NCI-H460 (cell line): ENCODE measurements at regions not wholly inside any gene's neighbourhood (a gene's known extent, or its start where the extent isn't known, plus 50 kb on each side); places are given as distances from the start of the nearest gene placed in this dataset.
"Not testable (repeated sequence)": the region's sequence is repeated elsewhere in the genome, so short reads cannot be mapped to it uniquely, and the experiment has no call there.

Experiments
- DNase-seq: peaks from one replicate; pipeline ENCODE4 v3.0.0-alpha.2; 2016; ENCODE audit warnings: low read depth; ENCODE audit errors: extremely low read depth

DNA sequence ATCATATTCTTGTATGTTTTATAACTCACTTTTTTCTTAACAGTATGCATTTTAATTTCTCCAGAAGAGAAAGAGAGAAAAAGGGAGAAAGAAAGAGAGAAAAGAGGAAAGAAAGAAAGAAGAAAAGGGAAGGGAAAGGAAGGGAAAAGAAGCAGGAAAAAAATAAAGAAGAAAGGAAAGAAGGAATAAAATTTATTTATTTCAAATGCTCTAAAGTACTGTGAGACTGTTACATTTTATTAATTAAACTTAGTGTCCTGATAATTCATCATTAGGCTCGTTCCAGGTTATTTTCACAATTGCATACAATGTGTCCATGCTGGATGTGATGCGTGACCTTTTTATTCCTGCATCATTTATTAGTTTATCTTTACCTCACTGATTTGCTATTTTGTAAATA lies 1023.4 kb upstream of the KLHL29 start:
- DNase-seq = no peak

DNA sequence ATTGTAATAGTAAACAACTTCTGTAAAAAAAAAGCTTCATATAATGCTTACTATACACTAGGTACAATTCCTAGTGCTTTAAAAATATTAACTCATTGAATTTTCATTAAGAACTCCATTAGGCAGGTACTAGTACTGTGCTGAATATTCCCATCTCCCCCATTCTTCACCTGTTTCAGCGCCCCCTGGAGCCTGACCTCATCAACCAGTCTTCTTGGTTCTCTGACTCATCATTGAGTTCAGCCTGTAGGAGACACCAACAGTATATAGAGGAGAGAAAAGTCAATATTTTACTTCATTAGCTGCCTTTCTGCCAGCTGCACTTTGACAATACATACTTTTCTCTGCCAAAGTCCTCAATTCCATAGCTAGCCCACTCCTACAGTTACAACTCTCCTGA lies 1009.9 kb upstream of the KLHL29 start:
- no peak for DNase-seq

DNA sequence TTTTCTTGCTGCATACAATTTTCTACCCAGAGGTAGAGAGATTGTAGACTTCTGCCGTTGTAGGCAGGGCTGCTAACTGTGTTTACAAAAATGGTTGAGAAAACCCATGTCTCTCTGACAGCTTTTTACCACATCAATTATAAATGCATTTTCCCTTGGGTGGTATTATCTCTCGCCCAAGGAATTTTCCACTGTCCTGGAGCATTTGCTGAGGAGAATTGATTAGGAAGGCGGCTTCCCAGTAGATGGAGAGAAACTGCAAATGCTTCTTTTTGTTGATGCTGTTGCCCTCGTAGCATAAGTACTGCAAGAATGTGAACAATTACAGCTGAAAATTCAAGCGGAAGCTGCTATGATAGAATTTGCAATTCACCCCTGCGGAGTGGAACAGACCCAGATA lies 1007.7 kb upstream of the KLHL29 start:
- no peak for DNase-seq

DNA sequence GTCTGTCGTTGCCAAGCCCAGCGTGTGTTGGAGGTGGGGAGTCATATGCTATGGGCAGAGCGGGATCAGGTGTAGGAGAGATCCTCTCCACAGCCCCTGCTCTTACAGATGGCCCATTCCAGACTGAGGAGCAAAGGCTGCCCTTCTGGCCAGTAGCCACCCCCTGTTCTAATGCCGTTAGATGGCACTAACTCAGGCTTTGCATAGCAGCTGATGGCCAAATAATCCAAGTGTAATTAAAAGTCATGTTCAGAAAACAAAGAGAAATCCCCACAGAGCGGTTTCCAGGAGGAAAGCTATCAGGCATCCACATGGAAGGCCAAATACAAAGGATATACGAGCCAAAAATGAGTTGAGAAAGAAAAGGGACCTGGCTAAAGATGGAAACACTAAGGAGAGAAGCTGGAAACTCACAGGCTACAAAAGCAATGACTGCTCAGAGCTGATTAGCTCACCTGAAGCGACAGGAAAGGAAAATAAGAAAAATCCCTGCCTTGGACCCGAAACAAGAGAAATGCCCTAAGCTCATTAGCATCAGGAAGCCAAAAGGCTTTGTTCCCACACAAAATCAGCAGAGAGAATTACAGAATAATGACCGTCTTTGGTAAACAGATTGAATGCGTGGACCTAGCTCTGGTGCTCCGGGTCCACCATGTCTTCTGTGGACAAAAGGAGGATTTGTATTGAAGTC lies 1002.4 kb upstream of the KLHL29 start:
- DNase-seq = no peak

DNA sequence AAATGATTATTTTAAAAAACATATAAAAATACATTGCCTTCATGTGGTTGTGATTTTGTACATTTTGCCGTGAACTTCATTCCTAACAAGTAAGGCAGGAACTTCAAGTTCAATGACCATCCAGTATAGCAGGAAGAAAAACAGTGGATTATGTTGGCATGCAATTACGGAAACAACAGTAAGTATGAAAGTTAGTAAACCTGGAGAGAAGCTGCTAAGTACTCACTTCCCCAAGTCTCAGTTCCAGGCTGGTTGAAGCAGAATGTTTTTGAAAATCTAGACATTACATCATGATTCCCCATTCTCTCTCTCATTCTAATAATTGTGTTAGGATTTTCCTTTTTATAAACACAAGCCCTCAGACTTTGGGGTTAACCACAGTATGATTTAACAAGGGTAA lies 987.1 kb upstream of the KLHL29 start:
- no peak for DNase-seq

DNA sequence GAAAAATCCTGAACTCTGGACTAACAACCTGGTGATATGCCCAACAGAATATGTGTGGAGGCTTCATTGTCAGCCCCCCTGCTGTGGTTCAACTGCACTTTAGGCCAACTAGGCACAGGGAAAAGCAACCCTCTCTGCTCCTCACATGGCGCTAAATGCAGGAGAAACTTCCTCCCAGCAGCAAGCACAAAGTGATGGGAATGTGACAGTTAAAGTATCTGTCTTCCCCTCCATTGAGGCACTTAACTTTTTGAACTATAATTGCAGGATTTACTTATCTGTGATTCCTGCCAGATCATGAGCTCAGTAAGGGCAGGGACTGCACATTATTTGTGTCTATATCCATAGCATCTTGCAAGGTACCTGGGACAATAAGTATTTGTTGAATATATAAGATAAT lies 981.2 kb upstream of the KLHL29 start:
- no peak for DNase-seq

DNA sequence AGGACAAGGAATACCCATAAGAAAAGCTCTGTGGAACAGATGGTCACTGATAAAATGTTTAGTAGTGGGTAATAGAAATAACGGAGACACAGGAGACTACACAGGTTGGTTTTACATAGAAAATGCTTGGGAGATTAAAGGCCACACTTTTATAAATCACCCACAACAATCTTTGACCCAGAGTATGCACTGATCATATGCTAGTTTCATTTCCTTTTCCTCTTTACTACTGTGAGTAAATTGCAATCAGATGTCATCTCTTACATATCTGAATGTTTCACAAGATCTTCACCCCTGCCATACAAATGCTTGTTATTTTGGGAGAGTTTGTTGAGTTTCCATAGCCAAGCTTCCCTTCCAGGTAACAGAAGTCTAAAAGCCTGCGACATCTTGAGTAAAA lies 978.4 kb upstream of the KLHL29 start:
- no peak for DNase-seq

DNA sequence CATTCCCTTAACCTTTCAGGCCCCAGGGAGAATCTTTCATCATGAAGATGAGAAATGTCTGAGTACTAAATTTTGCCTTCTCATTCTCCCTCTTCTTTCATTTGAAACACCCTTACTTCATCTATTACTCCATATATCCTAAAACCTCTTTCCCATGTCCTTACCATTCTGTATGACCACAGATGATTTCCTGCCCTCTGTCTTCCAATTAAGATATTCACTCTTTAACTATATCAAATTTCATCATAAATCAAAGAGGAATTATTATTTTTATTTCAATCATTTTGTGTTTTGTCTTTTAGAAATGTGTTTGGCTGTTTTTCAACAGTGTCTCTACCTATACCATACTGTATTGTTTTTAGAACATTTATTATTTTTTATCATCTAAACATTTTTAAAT lies 964.9 kb upstream of the KLHL29 start:
- DNase-seq = no peak

DNA sequence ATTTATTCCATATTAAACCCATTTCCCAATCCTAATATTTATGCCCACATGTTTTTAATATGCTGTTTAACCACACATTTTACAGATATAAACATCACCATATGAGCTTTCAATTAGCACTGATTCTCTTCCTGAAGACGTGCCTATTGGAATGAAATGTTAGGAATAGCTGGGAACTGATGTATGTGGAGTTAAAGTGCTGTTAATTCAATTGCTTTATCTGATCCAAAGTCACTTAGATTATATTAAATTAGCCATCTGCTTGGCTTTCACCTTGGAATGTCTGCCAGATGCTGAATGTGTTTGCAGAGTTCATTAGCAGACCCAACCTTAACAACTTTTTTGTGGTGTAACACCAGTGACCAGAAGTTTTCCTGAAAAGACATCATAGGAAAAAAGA lies 942.9 kb upstream of the KLHL29 start:
- no peak for DNase-seq

DNA sequence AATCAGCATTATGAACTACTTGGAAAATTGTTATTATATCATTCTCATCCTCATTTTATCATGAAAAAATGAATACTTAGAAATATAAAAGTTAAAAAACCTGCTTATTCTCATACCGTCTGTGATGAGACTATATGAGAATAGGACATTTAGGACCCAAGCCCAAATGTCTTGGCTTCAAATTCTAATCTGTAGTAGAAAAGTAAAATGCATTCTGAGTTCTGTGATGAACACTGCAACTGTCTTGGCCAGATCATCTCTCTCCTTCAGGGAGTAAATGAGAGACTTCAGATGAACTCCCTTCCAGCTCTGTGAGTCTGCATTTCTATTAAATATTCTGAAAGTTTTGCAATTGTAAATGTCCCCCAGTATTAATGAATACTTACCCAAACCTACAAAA lies 940.7 kb upstream of the KLHL29 start:
- DNase-seq = no peak

DNA sequence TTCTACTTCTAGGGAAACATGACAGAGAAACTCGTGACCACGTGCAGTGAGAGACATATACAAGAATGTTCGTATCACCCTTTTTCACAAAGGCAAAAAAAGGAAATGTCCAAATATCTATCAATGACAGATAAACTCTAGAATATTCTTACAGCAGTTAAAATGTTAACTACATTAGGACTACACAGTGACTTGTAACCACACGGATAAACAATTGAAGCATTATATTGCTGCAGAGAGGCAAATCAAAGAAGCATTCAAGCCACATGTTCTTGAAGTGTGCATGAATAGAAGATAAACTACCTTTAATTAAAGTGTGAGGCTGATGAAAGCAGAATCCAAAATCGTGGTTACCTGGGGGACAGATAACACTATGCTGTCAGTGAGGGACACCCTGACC lies 935.3 kb upstream of the KLHL29 start:
- no peak for DNase-seq

DNA sequence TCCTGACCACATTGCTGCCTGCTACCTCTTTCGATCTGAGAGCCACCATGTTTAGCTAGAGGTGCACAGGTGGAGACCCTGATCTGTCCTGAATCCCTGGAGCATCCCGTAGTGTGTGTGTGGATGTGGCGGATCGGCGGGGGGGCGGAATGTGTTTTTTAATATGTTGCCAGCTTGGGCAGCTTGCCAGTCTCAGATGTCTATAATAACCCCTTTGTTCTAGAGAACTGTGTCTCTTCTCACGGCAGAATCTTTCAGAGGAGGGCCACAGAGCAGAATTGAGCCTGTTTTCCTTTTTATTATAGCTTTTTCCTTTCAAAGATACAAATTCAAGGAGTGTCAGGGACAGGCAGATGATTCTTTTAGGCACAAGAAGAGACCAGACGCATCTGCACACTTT lies 934.1 kb upstream of the KLHL29 start:
- no peak for DNase-seq

DNA sequence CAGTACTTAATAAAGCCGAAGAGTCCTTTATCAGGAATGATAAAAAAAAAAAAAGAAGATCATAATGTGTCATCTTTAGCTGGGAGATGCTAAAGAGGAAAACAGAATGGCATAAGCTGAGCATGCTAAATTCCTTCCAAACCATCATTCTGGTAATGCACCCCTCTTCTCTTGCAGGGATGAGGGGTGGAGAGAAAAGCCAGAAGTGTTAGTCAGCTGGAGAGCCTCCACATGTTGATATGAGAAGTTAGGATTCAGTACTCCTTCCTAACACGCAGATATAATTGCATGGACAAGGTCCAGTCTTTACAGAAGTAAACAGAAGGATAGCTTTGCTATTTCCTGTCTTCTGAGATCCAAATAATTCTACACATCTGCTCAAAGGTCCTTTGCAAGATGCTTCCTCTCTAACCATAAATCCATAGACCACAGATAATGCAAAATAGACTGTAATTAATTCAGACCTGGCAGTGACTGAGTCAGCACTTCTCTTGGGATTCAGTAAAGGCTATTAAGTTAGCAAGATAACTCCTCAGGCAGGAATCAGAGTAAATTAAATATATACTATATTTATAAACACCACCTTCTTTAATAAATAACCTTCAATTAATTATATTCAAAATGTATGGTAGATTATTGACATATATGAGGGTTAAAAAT lies 930.0 kb upstream of the KLHL29 start:
- no peak for DNase-seq

DNA sequence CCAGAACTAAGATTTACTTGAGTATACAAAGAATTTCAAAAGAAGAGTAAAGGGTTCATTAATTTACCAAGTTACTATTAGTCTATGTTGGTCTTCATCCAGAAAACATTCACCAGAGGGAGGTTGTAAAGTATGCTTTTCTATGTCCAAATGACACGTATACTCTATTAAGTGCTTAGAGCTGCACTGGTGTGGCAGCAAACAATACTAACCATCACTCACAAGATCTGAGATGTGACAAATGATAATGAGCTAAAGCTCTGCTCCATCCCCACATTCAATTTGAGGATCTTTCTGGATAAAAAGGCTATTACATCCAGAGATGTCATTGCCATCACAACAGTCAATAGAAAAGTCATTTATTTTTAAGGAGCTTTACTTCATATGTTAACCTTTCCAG lies 926.5 kb upstream of the KLHL29 start:
- no peak for DNase-seq

DNA sequence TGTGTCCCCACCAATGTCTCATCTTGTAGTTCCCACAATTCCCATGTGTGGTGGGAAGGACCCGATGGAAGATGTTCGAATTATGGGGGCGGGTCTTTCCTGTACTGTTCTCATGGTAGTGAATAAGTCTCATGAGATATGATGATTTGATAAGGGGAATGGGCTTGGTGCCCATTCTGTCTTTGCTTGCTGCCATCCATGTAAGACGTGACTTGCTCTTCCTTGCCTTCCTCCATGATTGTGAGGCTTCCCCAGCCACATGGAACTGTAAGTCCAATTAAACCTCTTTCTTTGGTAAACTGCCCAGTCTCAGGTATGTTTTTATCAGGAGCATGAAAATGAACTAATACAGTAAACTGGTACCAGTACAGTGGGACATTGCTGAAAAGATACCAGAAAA lies 909.9 kb upstream of the KLHL29 start:
- not testable (repeated sequence) for DNase-seq

DNA sequence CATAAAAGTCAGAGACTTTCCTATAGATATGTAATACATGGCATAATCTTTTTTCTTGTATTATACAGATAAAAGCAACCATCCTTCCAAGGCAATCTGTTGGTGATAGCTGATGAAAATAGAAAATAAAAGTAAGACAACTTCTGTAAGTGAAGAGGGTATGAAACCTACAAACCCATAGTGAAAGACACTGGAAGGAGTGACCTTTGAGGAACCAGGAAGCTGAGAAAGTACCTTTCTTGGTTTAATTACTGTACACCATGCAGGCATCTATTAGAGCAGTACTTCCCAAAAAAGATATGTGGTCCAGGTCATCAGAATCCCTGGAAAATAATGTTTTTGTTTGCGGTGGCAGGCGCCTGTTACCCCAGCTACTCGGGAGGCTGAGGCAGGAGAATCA lies 906.6 kb upstream of the KLHL29 start:
- DNase-seq = no peak

DNA sequence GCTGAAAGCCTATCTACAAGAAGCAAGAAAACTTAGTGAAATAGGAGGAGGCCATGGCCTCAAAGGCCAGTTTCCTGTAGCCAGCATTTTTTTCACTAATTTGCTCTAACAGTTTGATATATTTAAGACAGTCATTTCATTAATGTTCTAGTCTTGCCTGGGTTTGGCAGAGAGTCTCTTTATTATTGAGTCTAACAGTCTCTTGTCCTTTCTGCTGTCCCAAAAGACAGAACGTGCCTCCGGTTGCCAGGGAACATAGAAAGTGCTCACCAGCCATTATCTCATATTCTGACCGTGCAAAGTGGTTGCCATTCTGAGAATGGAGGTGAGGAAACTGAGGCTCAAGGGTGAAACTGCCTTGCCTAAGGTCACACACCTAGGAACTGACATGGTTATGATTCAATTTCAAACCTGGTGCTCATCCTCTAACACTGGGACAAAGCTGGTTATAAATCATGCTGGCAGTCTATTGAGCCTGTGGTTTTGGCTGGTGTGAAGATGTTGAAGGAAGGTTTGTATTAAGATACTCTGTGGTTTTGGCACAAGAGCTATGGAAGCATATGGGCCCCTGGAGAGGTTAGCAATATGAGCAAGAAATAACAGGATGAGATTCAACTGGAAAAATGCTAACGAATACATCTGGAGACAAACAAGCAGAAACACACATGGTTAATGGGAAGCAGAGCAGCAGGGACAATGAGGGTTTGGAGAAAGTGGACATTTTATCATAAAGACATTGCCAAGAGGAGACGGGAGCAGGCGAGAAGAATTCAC lies 903.3 kb upstream of the KLHL29 start:
- DNase-seq = no peak

DNA sequence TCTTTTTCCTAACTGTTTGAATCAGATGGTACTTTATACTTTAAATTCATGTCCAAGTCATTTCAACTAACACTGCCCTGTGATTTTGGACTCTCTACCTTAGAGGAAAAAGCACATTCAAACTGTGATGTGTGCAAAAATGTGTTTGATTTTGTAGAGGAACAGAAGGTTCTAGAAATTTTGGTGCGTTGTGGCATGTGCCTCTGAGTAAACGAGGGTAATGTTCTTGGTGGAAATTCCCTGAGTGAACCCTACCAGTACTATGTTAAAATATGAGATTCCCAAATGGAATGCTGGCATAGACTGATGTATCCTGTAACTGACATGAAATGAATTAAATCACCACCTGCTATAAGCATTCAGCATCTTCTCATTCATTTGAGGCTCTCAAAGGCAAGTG lies 901.9 kb upstream of the KLHL29 start:
- DNase-seq = no peak

DNA sequence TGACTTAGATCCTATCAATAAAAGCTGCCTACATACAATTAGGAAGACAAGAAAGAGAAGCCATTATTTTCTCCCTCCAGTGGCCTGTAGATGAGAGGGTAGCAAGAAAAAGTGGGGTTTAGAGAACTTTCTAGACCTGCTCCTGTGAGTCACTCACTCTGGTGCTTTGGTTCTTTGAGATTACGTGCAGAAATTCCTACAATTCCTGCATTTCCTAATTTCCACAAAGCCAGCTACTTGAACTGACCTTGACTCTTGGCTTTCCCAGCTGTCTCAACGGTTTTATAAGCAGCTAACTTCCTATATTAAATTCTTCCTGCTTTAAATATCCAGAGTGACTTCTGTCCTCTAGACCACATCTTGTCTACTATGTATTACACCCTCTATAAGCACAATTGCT lies 899.5 kb upstream of the KLHL29 start:
- no peak for DNase-seq

DNA sequence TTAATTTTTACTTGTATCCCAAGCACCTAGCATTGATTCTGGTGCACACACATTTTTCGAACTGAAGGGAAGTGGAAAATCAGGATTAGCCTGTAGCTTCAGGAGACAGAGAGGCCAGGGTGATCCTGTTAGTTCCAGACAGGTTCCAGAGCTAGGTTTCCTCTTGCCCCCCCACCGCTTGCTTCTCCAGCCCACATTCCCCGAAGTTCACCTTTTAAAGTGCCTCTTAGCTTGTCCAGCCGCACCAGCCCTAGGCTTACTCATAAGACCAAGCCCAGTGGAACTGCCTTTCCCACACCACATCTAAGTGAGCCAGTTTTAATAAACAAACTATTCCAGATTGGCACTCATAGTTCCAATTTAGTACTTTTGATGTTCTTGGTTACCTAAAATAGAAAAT lies 898.6 kb upstream of the KLHL29 start:
- no peak for DNase-seq

DNA sequence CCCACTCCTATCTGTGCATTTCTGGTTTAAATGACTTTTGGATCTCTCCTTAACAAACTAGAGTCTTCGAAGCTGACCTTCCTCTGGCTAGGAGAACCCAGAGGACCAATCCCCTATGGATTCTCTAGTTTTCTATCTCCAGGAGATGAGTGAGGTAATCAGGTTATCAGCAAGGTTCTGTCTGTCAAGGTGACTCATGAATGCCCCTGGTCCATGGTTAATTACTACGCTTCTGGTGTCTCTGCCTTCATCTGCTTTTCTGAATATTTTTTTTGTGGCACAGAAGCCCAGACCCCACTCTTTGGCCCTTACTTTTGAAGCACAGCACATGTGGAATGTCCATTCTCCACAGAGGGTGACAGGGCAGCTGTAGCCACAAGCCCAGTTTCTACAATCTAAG lies 897.9 kb upstream of the KLHL29 start:
- DNase-seq = no peak

DNA sequence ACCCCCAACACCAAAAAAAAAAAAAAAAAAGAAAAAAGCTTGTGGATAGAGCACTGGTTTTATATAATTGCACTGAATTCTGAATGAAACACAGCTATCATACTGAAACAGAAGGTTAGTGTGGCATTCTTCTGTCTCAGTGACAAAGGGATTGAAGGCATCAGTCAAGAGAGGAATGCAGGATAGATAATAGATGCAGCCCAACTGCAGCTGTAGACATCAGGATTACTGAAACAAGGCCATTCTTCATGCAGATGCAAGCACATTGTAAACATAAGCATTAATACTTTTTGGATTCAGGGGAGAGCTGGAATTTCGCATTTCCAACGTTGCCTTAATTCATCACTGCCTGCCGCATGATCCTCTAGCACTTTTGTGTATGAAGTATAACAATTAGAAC lies 897.4 kb upstream of the KLHL29 start:
- DNase-seq = no peak
